ENCODE measurements at regions not wholly inside any gene's neighbourhood (a gene's known extent, or its start where the extent isn't known, plus 50 kb on each side); places are given as distances from the start of the nearest gene placed in this dataset.

- H3K36me3 ChIP-seq (ENCODE audit: low read depth): no peaks in the 10 kb centered on the region
- no peak for ATAC-seq
- no peaks in the 10 kb centered on the region for H3K9me3 ChIP-seq
- no peak for TF ChIP-seq CTCF (IDR thresholded peaks at IDR 0.05)
- intact Hi-C loops (cut with DNase I, micrococcal nuclease): no loop called here
- no peak overlapping the region for H3K4me3 ChIP-seq
- DNase-seq: no peak
- H3K4me1 ChIP-seq (ENCODE audit: low read depth): no peaks in the 10 kb centered on the region
Observed at GRCh38 chr4:44845309-44845708, 119.0 kb upstream of the GNPDA2 start.

GRCh38 chr4:44842531-44842930 lies 116.2 kb upstream of the GNPDA2 start:
- no peak for DNase-seq
- no peaks in the 10 kb centered on the region for H3K36me3 ChIP-seq (ENCODE audit: low read depth)
- TF ChIP-seq CTCF (IDR thresholded peaks at IDR 0.05): no peak
- H3K4me1 ChIP-seq (ENCODE audit: low read depth): no peaks in the 10 kb centered on the region
- ATAC-seq: no peak
- H3K9me3 ChIP-seq: no peaks in the 10 kb centered on the region
- intact Hi-C loops (cut with DNase I, micrococcal nuclease): no loop called here
- H3K4me3 ChIP-seq: no peak overlapping the region

GRCh38 chr4:44817930-44818329 lies 91.6 kb upstream of the GNPDA2 start:
- H3K9me3 ChIP-seq: no peaks in the 10 kb centered on the region
- no peaks in the 10 kb centered on the region for H3K4me1 ChIP-seq (ENCODE audit: low read depth)
- DNase-seq (no peak), ATAC-seq (no peak)
- intact Hi-C loops (cut with DNase I, micrococcal nuclease): no loop called here
- H3K4me3 ChIP-seq: no peak overlapping the region
- H3K36me3 ChIP-seq (ENCODE audit: low read depth): no peaks in the 10 kb centered on the region
- no peak for TF ChIP-seq CTCF (IDR thresholded peaks at IDR 0.05)

- intact Hi-C loops (cut with DNase I, micrococcal nuclease): no loop called here
- Histone ChIP-seq H3K36me3 (ENCODE audit: low read depth) (no peaks in the 10 kb centered on the region), H3K4me3 (no peak overlapping the region), H3K4me1 (ENCODE audit: low read depth) (no peaks in the 10 kb centered on the region), H3K9me3 (no peaks in the 10 kb centered on the region)
- ATAC-seq: no peak
- TF ChIP-seq CTCF (IDR thresholded peaks at IDR 0.05): no peak
- DNase-seq: no peak
Observed at GRCh38 chr4:44806071-44806470, 79.7 kb upstream of the GNPDA2 start.

- Histone ChIP-seq H3K9me3 (no peaks in the 10 kb centered on the region), H3K4me3 (no peak overlapping the region), H3K4me1 (ENCODE audit: low read depth) (no peaks in the 10 kb centered on the region), H3K36me3 (ENCODE audit: low read depth) (no peaks in the 10 kb centered on the region)
- no peak for TF ChIP-seq CTCF (IDR thresholded peaks at IDR 0.05)
- DNase-seq: no peak
- no peak for ATAC-seq
- intact Hi-C loops (cut with DNase I, micrococcal nuclease): no loop called here
Observed at GRCh38 chr4:44804301-44804700, 77.9 kb upstream of the GNPDA2 start.

- H3K36me3 ChIP-seq (ENCODE audit: low read depth): no peaks in the 10 kb centered on the region
- H3K9me3 ChIP-seq: peaks cover 11% of the 10 kb centered on the region
- H3K4me1 ChIP-seq (ENCODE audit: low read depth): no peaks in the 10 kb centered on the region
- no peak overlapping the region for H3K4me3 ChIP-seq
- no peak for TF ChIP-seq CTCF (IDR thresholded peaks at IDR 0.05)
- intact Hi-C loops (cut with DNase I, micrococcal nuclease): no loop called here
- DNase-seq: no peak
- no peak for ATAC-seq
Observed at GRCh38 chr4:44801384-44801783, 75.0 kb upstream of the GNPDA2 start.
